GM21529 (cell line): ENCODE measurements at regions not wholly inside any gene's neighbourhood (a gene's known extent, or its start where the extent isn't known, plus 50 kb on each side); places are given as distances from the start of the nearest gene placed in this dataset.
"Not testable (repeated sequence)": the region's sequence is repeated elsewhere in the genome, so short reads cannot be mapped to it uniquely, and the experiment has no call there.

Source experiments
- ATAC-seq: cut with Tn5 transposase; IDR thresholded peaks from one replicate; pipeline ENCODE4 v1.9.1; 2021; ENCODE audit not compliant: unreplicated experiment

- ATAC-seq = no peak
Measured at GRCh38 chr5:40165789-40166728, 513.7 kb upstream of the PTGER4 start.

GRCh38 chr5:40165106-40165788, 514.5 kb upstream of the PTGER4 start:
- ATAC-seq = no peak

- ATAC-seq = no peak
Measured at GRCh38 chr5:40160435-40160834, 519.3 kb upstream of the PTGER4 start.

GRCh38 chr5:40154194-40154593, 525.5 kb upstream of the PTGER4 start:
- no peak for ATAC-seq

GRCh38 chr5:40150896-40151295, 528.8 kb upstream of the PTGER4 start:
- no peak for ATAC-seq

GRCh38 chr5:40141896-40142295, 537.8 kb upstream of the PTGER4 start:
- ATAC-seq = no peak

GRCh38 chr5:40141418-40141817, 538.3 kb upstream of the PTGER4 start:
- ATAC-seq = no peak

GRCh38 chr5:40137223-40137622, 542.5 kb upstream of the PTGER4 start:
- ATAC-seq = no peak

GRCh38 chr5:40134883-40135520, 544.7 kb upstream of the PTGER4 start:
- no peak for ATAC-seq

- ATAC-seq = no peak
Measured at GRCh38 chr5:40124367-40124766, 555.3 kb upstream of the PTGER4 start.

GRCh38 chr5:40121236-40121635, 558.5 kb upstream of the PTGER4 start:
- no peak for ATAC-seq

GRCh38 chr5:40112875-40113274, 566.8 kb upstream of the PTGER4 start:
- no peak for ATAC-seq

- not testable (repeated sequence) for ATAC-seq
Measured at GRCh38 chr5:40111036-40111435, 568.7 kb upstream of the PTGER4 start.

GRCh38 chr5:40108764-40109390, 570.8 kb upstream of the PTGER4 start:
- ATAC-seq = not testable (repeated sequence)

GRCh38 chr5:40107786-40108185, 571.9 kb upstream of the PTGER4 start:
- ATAC-seq = not testable (repeated sequence)

- ATAC-seq = no peak
Measured at GRCh38 chr5:40106847-40107246, 572.9 kb upstream of the PTGER4 start.

GRCh38 chr5:40098313-40098712, 581.4 kb upstream of the PTGER4 start:
- ATAC-seq = no peak

- ATAC-seq = no peak
Measured at GRCh38 chr5:40093550-40093949, 586.2 kb upstream of the PTGER4 start.

- ATAC-seq = no peak
Measured at GRCh38 chr5:40089269-40089668, 590.4 kb upstream of the PTGER4 start.

GRCh38 chr5:40084614-40085013, 595.1 kb upstream of the PTGER4 start:
- ATAC-seq = no peak

GRCh38 chr5:40082313-40082712, 597.4 kb upstream of the PTGER4 start:
- ATAC-seq = no peak
